Naive thymus-derived CD4-positive, alpha-beta T cell (primary cell): ENCODE measurements at regions not wholly inside any gene's neighbourhood (a gene's known extent, or its start where the extent isn't known, plus 50 kb on each side); places are given as distances from the start of the nearest gene placed in this dataset.

ENCODE experiments used
- ATAC-seq: fragments of 150-1000 bp; cut with Tn5 transposase; 2 replicates; pipeline ENCODE4 v1.10.0; 2021; ENCODE audit warnings: mild to moderate bottlenecking, moderate library complexity
- CTCF ChIA-PET: fragments of 350-600 bp; sonication (Branson Sonifier 250); formaldehyde crosslinking; loops from one replicate; lab custom pipeline; 2021; ENCODE audit warnings: antibody characterized with exemption; lab: Charles Lee
- POLR2A ChIA-PET: fragments of 350-600 bp; sonication (Branson Sonifier 250); formaldehyde crosslinking; loops from one replicate; lab custom pipeline; 2021; ENCODE audit warnings: antibody characterized with exemption, inconsistent platforms; lab: Charles Lee
- DNase-seq, 9 donors: peaks; one replicate each; pipeline versions ENCODE4 v3.0.0 to v3.0.0-alpha.2; 2020 to 2022; ENCODE audit warnings: mixed read lengths in 1 of 9
- H3K27ac ChIP-seq: one replicate; pipeline ENCODE4 v1.7.0; 2013; ENCODE audit warnings: mild to moderate bottlenecking, low read depth, low read length, moderate library complexity
- H3K27me3 ChIP-seq, 2 donors: one replicate each; pipeline ENCODE4 v1.7.0; 2013; ENCODE audit warnings: low read length in 2 of 2, mild to moderate bottlenecking in 2 of 2, moderate library complexity in 2 of 2; ENCODE audit not compliant: control insufficient read depth in 2 of 2, insufficient read depth in 2 of 2
- H3K36me3 ChIP-seq, 3 experiments: 1 replicate in 2 of 3; 2 replicates in 1 of 3; pipeline ENCODE4 v1.7.0; 2013; ENCODE audit warnings: low read length in 3 of 3, mild to moderate bottlenecking in 3 of 3, moderate library complexity in 1 of 3; ENCODE audit not compliant: insufficient read depth in 3 of 3, control insufficient read depth in 2 of 3
- H3K4me1 ChIP-seq, 2 donors: one replicate each; pipeline ENCODE4 v1.7.0; 2013; ENCODE audit warnings: low read length in 2 of 2, mild to moderate bottlenecking in 2 of 2, moderate library complexity in 1 of 2; ENCODE audit not compliant: control insufficient read depth in 2 of 2, insufficient read depth in 2 of 2
- H3K4me3 ChIP-seq: 2 replicates; pipeline ENCODE4 v1.7.0; 2013; ENCODE audit warnings: mild to moderate bottlenecking, low read length
- H3K9me3 ChIP-seq, 3 experiments: 1 replicate in 2 of 3; 2 replicates in 1 of 3; pipeline ENCODE4 v1.7.0; 2013; ENCODE audit warnings: low read length in 3 of 3; ENCODE audit not compliant: control insufficient read depth in 2 of 3
- H3K27ac Mint-ChIP-seq, 9 donors: one replicate each; pipeline ENCODE4 v1.8.0; 2020 to 2022; ENCODE audit warnings: mixed read lengths in 9 of 9, mild to moderate bottlenecking in 8 of 9, moderate library complexity in 5 of 9, inconsistent platforms in 2 of 9
- H3K27me3 Mint-ChIP-seq, 5 donors: one replicate each; pipeline ENCODE4 v1.8.0; 2021 to 2022; ENCODE audit warnings: mixed read lengths in 5 of 5, mild to moderate bottlenecking in 1 of 5
- H3K36me3 Mint-ChIP-seq, 5 donors: one replicate each; pipeline ENCODE4 v1.8.0; 2020 to 2022; ENCODE audit warnings: mixed read lengths in 5 of 5, mild to moderate bottlenecking in 3 of 5, inconsistent platforms in 1 of 5
- H3K4me1 Mint-ChIP-seq, 7 donors: one replicate each; pipeline ENCODE4 v1.8.0; 2020 to 2022; ENCODE audit warnings: mixed read lengths in 7 of 7, mild to moderate bottlenecking in 3 of 7, inconsistent platforms in 1 of 7
- H3K4me3 Mint-ChIP-seq, 10 donors: one replicate each; pipeline ENCODE4 v1.8.0; 2020 to 2022; ENCODE audit warnings: mild to moderate bottlenecking in 10 of 10, mixed read lengths in 10 of 10, moderate library complexity in 6 of 10, inconsistent platforms in 2 of 10
- H3K9me3 Mint-ChIP-seq, 11 donors: one replicate each; pipeline ENCODE4 v1.8.0; 2020 to 2022; ENCODE audit warnings: mixed read lengths in 11 of 11, mild to moderate bottlenecking in 4 of 11, inconsistent platforms in 1 of 11, moderate library complexity in 1 of 11
- intact Hi-C, 2 donors: fragments of 100-400 bp; cut with micrococcal nuclease; formaldehyde crosslinking; loops; one replicate each; pipeline ENCODE4 v1.15.1; 2023

DNA sequence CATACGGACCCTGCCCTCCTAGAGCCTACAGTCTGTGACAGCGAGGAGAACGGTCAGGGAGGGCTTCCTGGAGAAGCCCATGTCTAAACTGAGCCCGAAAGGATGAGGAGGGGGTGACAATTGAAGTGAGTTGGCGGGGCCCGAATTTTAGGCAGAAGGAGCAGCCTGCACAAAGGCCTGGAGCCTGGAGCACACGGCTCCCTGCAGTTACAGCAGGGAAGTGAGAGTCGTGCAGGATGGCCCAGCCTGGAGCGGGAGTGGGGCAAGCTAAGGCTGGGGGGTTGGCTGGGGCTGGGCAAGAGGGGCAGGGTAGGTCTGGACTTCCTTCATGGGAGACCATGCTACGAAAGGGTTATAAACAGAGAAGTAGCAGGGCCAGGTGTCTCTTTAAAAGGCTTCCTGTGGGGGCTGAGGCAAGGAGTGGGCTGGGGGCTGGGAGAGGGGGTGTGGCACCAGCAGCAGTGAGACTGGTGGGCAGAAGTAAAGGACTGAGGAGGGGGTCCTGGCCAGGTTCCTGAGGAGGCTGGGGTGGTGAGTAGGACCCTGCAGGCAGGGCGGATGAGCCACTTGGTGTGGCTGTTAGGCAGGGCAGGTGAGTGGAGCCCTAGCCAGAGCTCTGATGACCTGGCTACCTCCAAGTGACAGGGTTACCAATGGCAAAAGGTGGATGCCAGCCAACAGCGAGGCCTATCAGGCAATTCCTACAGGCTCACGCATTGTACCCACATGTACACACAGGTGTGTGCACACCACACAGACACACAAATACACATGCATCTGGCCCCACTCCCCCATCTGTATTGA lies 119.2 kb downstream of the MRPL14 start:
- H3K36me3 Mint-ChIP-seq: no peaks in the 10 kb centered on the region
- H3K4me3 ChIP-seq: no peak overlapping the region
- ATAC-seq (no peak), DNase-seq (no peak)
- H3K9me3 ChIP-seq: no peaks in the 10 kb centered on the region
- H3K36me3 ChIP-seq: no peaks in the 10 kb centered on the region
- H3K27ac ChIP-seq: no peak overlapping the region
- no peak overlapping the region for H3K4me3 Mint-ChIP-seq
- ChIA-PET POLR2A (no interaction called here), CTCF (no interaction called here)
- intact Hi-C loops: no loop called here
- H3K4me1 ChIP-seq: peaks cover 0 to 2% of the 10 kb centered on the region in 2 donors
- no peak overlapping the region for H3K27ac Mint-ChIP-seq
- peaks cover 0 to 3% (median 0%) of the 10 kb centered on the region in 11 donors for H3K9me3 Mint-ChIP-seq
- H3K27me3 ChIP-seq: no peaks in the 10 kb centered on the region
- peaks cover 0 to 6% (median 4%) of the 10 kb centered on the region in 7 donors for H3K4me1 Mint-ChIP-seq
- peaks cover 19 to 41% (median 24%) of the 10 kb centered on the region in 5 donors for H3K27me3 Mint-ChIP-seq

DNA sequence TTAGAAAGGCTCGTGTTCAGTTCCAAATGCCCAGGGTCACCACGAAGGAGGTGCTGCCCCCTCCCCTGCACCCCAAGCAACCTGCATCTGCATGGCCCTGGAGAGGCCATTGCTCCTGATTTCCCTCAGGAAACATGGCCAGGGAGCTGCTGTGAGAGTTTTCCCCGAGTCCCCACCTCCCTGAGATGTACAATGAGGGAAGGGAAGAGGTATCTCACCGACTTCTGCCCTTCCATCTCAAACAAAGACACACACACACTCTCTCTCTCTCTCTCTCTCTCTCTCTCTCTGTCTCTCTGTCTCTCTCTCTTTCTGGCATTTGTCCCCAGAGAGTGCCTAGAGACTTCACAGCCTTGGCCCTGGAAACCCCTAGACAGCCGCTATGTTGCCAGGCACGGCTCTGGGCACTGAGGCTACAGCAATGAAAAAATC lies 120.4 kb downstream of the MRPL14 start:
- Histone ChIP-seq H3K36me3 (no peaks in the 10 kb centered on the region), H3K27me3 (peaks cover 0 to 2% of the 10 kb centered on the region in 2 donors), H3K4me1 (peaks cover 2 to 4% of the 10 kb centered on the region in 2 donors), H3K4me3 (no peak overlapping the region), H3K27ac (no peak overlapping the region), H3K9me3 (no peaks in the 10 kb centered on the region)
- no peak overlapping the region for H3K4me3 Mint-ChIP-seq
- POLR2A ChIA-PET: no interaction called here
- no peak for ATAC-seq
- H3K36me3 Mint-ChIP-seq: no peaks in the 10 kb centered on the region
- peaks cover 0 to 8% (median under 1%) of the 10 kb centered on the region in 7 donors for H3K4me1 Mint-ChIP-seq
- H3K9me3 Mint-ChIP-seq: no peaks in the 10 kb centered on the region
- CTCF ChIA-PET: no interaction called here
- H3K27me3 Mint-ChIP-seq: peaks cover 18 to 43% (median 24%) of the 10 kb centered on the region in 5 donors
- DNase-seq: no peak
- intact Hi-C loops: no loop called here
- no peak overlapping the region for H3K27ac Mint-ChIP-seq

- intact Hi-C loops: no loop called here
- Histone ChIP-seq H3K36me3 (no peaks in the 10 kb centered on the region), H3K4me1 (peaks cover 3 to 4% of the 10 kb centered on the region in 2 donors), H3K27ac (no peak overlapping the region), H3K27me3 (peaks cover 0 to 5% of the 10 kb centered on the region in 2 donors), H3K4me3 (no peak overlapping the region), H3K9me3 (no peaks in the 10 kb centered on the region)
- CTCF ChIA-PET: no interaction called here
- peaks cover 22 to 46% (median 28%) of the 10 kb centered on the region in 5 donors for H3K27me3 Mint-ChIP-seq
- no peak for ATAC-seq
- no peaks in the 10 kb centered on the region for H3K9me3 Mint-ChIP-seq
- no peak for DNase-seq
- H3K4me3 Mint-ChIP-seq: no peak overlapping the region
- no peaks in the 10 kb centered on the region for H3K36me3 Mint-ChIP-seq
- H3K4me1 Mint-ChIP-seq: peaks cover 0 to 9% (median 5%) of the 10 kb centered on the region in 7 donors
- POLR2A ChIA-PET: no interaction called here
- H3K27ac Mint-ChIP-seq: no peak overlapping the region
Observed at GRCh38 chr6:44006123-44006871, 121.0 kb downstream of the MRPL14 start.

GRCh38 chr6:44005507-44005903 lies 121.7 kb downstream of the MRPL14 start:
- Mint-ChIP-seq H3K27ac (peak overlapping the region in 1 of 9 donors; percentile 24), H3K4me3 (peak overlapping the region in 2 of 10 donors; percentile 17 to 25), H3K27me3 (peaks cover 22 to 46% (median 35%) of the 10 kb centered on the region in 5 donors), H3K9me3 (no peaks in the 10 kb centered on the region), H3K36me3 (no peaks in the 10 kb centered on the region), H3K4me1 (peaks cover 0 to 11% (median 8%) of the 10 kb centered on the region in 7 donors)
- CTCF ChIA-PET: no interaction called here
- POLR2A ChIA-PET: no interaction called here
- Histone ChIP-seq H3K36me3 (no peaks in the 10 kb centered on the region), H3K9me3 (no peaks in the 10 kb centered on the region), H3K4me3 (no peak overlapping the region), H3K27ac (no peak overlapping the region), H3K27me3 (peaks cover 0 to 5% of the 10 kb centered on the region in 2 donors), H3K4me1 (peaks cover 3 to 4% of the 10 kb centered on the region in 2 donors)
- DNase-seq: no peak
- intact Hi-C loops: no loop called here
- no peak for ATAC-seq

DNA sequence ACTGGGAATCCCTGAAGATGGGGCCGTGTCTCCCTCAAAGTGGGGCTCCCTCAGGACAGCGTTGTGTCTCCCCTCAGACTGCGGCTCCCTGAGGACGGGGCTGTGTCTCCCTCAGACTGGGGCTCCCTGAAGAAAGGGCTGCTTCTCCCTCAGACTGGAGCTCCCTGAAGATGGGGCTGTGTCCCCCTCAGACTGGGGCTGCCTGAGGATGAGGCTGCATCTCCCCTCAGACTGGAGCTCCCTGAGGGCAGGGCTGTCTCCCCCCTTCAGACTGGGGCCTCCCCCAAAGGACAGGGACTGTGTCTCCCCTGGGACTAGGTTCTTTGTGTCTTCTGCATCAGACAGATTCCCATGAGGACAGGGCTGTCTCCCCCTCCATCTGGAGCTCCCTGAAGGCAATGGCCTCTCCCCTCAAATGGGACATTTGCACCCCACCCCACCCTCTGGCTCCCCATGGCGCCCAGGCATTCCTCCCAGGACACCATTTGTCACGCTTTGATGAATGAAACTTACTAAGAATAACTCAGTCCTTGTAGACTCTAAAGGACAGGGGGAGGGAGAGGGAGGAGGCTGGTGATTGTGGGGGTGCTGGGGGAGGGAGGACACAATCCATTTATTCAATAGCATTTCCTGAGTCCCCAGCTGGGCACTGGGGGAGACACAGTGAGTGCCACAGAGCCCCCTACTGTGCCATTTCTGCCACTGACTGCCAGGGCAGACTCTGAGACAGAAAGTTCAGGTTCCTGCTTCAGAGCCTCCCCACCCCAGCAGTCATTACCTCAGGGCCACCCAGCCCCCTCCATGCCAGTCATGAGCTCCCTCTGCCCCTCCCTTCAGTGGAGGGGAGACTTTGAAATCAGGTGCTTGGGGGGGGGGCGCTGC lies 122.4 kb downstream of the MRPL14 start:
- DNase-seq (no peak), ATAC-seq (no peak)
- no peak overlapping the region for H3K4me3 Mint-ChIP-seq
- ChIA-PET POLR2A (no interaction called here), CTCF (no interaction called here)
- no peaks in the 10 kb centered on the region for H3K36me3 Mint-ChIP-seq
- intact Hi-C loops: loop anchor here in 1 of 2 donors (5.0 kb wide), 3 partner anchors 67 to 278 kb away; partner anchors contain the start of gene VEGFA
- H3K4me1 ChIP-seq: peaks cover 3 to 4% of the 10 kb centered on the region in 2 donors
- H3K9me3 Mint-ChIP-seq: no peaks in the 10 kb centered on the region
- no peak overlapping the region for H3K27ac ChIP-seq
- no peak overlapping the region for H3K27ac Mint-ChIP-seq
- H3K9me3 ChIP-seq: no peaks in the 10 kb centered on the region
- H3K27me3 Mint-ChIP-seq: peaks cover 22 to 45% (median 41%) of the 10 kb centered on the region in 5 donors
- no peaks in the 10 kb centered on the region for H3K36me3 ChIP-seq
- H3K27me3 ChIP-seq: peaks cover 0 to 5% of the 10 kb centered on the region in 2 donors
- H3K4me1 Mint-ChIP-seq: peaks cover 0 to 16% (median 8%) of the 10 kb centered on the region in 7 donors
- H3K4me3 ChIP-seq: no peak overlapping the region

DNA sequence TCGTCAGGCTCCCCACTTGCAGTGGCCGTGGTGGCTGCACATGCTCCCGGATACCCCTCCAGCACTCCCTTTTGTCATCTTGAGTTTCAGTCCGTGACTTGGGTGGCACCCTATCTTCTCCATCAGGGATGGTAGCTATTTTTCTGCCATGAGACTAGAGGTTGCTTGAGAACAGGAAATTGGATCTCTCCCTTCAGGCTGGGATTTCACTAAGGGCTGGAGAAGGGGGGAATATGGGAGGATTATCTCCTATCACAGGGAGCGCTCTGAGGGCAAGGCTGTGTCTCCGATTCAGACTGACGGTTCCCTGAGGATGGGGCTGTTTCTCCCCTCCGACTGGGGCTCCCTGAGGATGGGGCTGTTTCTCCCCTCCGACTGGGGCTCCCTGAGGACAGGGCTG lies 123.1 kb downstream of the MRPL14 start:
- peaks cover 3 to 4% of the 10 kb centered on the region in 2 donors for H3K4me1 ChIP-seq
- peaks cover 22 to 46% (median 44%) of the 10 kb centered on the region in 5 donors for H3K27me3 Mint-ChIP-seq
- no peaks in the 10 kb centered on the region for H3K9me3 Mint-ChIP-seq
- H3K27ac ChIP-seq: no peak overlapping the region
- no peaks in the 10 kb centered on the region for H3K36me3 ChIP-seq
- peaks cover 0 to 20% (median 8%) of the 10 kb centered on the region in 7 donors for H3K4me1 Mint-ChIP-seq
- no peak overlapping the region for H3K4me3 ChIP-seq
- H3K9me3 ChIP-seq: no peaks in the 10 kb centered on the region
- ChIA-PET CTCF (interaction anchor here (0.6 kb wide), 1 partner anchor 248 kb away, joined by 3 read pairs; no protein-coding TSS in a partner anchor), POLR2A (no interaction called here)
- DNase-seq (no peak), ATAC-seq (no peak)
- H3K27ac Mint-ChIP-seq: no peak overlapping the region
- peaks cover 0 to 5% of the 10 kb centered on the region in 2 donors for H3K27me3 ChIP-seq
- peak overlapping the region in 8 of 10 donors; percentile 27 to 79 (median 47) for H3K4me3 Mint-ChIP-seq
- intact Hi-C loops: loop anchor here in 1 of 2 donors (5.0 kb wide), 3 partner anchors 68 to 277 kb away; partner anchors contain the start of gene VEGFA
- no peaks in the 10 kb centered on the region for H3K36me3 Mint-ChIP-seq
